Hepatocyte (in vitro differentiated cells): ENCODE measurements at regions not wholly inside any gene's neighbourhood (a gene's known extent, or its start where the extent isn't known, plus 50 kb on each side); places are given as distances from the start of the nearest gene placed in this dataset.

ENCODE experiments used
- EZH2 ChIP-seq: fragments of 200-600 bp; sonication (generic); IDR thresholded peaks from 2 replicates; pipeline ENCODE4 v1.6.1; 2016; ENCODE audit warnings: antibody characterized with exemption, mild to moderate bottlenecking, borderline replicate concordance
- TF ChIP-seq, protein P1 (sequence below): fragments of 200-600 bp; sonication (generic); IDR thresholded peaks from 2 replicates; pipeline ENCODE4 v1.5.1; 2016; ENCODE audit warnings: antibody characterized with exemption, mild to moderate bottlenecking; ENCODE audit not compliant: poor library complexity

DNA sequence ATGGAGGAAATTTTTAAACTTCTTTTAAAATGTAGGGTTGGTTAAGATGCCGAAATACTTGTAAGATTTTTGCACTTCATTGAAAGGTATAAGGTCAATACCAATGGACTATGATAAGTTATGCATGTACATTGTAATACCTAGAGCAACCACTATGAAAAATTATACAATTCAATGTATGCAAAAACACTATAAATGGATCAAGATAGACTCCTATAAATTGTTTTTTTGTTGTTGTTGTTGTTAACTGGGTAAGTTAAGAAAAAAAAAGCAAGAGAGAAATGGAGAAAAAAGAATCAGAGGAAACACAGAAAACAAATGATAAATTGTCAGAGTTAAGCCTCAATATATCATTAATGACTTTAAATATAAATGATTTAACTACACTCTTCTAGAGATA is 421.2 kb downstream of the TMEM182 start:
- TF ChIP-seq, protein P1, sequence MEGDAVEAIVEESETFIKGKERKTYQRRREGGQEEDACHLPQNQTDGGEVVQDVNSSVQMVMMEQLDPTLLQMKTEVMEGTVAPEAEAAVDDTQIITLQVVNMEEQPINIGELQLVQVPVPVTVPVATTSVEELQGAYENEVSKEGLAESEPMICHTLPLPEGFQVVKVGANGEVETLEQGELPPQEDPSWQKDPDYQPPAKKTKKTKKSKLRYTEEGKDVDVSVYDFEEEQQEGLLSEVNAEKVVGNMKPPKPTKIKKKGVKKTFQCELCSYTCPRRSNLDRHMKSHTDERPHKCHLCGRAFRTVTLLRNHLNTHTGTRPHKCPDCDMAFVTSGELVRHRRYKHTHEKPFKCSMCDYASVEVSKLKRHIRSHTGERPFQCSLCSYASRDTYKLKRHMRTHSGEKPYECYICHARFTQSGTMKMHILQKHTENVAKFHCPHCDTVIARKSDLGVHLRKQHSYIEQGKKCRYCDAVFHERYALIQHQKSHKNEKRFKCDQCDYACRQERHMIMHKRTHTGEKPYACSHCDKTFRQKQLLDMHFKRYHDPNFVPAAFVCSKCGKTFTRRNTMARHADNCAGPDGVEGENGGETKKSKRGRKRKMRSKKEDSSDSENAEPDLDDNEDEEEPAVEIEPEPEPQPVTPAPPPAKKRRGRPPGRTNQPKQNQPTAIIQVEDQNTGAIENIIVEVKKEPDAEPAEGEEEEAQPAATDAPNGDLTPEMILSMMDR: no peak
- no peak for TF ChIP-seq EZH2
